Vagina (tissue), 2 donors: ENCODE measurements at regions not wholly inside any gene's neighbourhood (a gene's known extent, or its start where the extent isn't known, plus 50 kb on each side); places are given as distances from the start of the nearest gene placed in this dataset.

Experiments used
- CTCF ChIP-seq, 3 experiments: fragments of 450-650 bp in 2 of 3; fragments of 200-600 bp in 1 of 3; sonication (generic) in 1 of 3; IDR thresholded peaks; one replicate each; pipeline ENCODE4 v1.5.1; 2017 to 2019; ENCODE audit warnings: antibody characterized with exemption in 3 of 3, mild to moderate bottlenecking in 2 of 3, moderate library complexity in 2 of 3
- POLR2A ChIP-seq, 2 donors: fragments of 450-650 bp; IDR thresholded peaks; one replicate each; pipeline ENCODE4 v1.6.1; 2017; ENCODE audit warnings: antibody characterized with exemption in 2 of 2, mild to moderate bottlenecking in 2 of 2, moderate library complexity in 2 of 2
- POLR2AphosphoS5 ChIP-seq, 2 donors: sonication (generic); formaldehyde crosslinking; IDR thresholded peaks; one replicate each; pipeline ENCODE4 v1.9.0; 2017; ENCODE audit warnings: antibody characterized with exemption in 2 of 2, mild to moderate bottlenecking in 2 of 2, low read depth in 1 of 2; ENCODE audit not compliant: insufficient read depth in 1 of 2

GRCh38 chr2:48190230-48190629, 124.3 kb upstream of the FOXN2 start:
- TF ChIP-seq CTCF (IDR thresholded peaks at IDR 0.05) = no peak
- TF ChIP-seq POLR2A (IDR thresholded peaks at IDR 0.05) = no peak
- no peak for TF ChIP-seq POLR2AphosphoS5 (IDR thresholded peaks at IDR 0.05; ENCODE audit: insufficient read depth in 1 of 2, low read depth in 1 of 2)
